Upper lobe of right lung (tissue), 1 donor: ENCODE measurements at regions not wholly inside any gene's neighbourhood (a gene's known extent, or its start where the extent isn't known, plus 50 kb on each side); places are given as distances from the start of the nearest gene placed in this dataset.

ENCODE experiments used
- ATAC-seq: fragments of 200-7000 bp; cut with Tn5 transposase; one replicate; pipeline ENCODE4 v1.9.1; 2020; ENCODE audit warnings: mild to moderate bottlenecking, moderate library complexity
- DNase-seq: peaks from one replicate; pipeline ENCODE4 v3.0.0-alpha.2; 2020
- H3K27ac ChIP-seq: fragments of 200-600 bp; one replicate; pipeline ENCODE4 v1.8.0; 2022
- H3K27me3 ChIP-seq: fragments of 200-600 bp; one replicate; pipeline ENCODE4 v1.8.0; 2022; ENCODE audit warnings: mild to moderate bottlenecking
- H3K36me3 ChIP-seq: fragments of 200-600 bp; one replicate; pipeline ENCODE4 v1.8.0; 2022
- H3K4me1 ChIP-seq: fragments of 200-600 bp; one replicate; pipeline ENCODE4 v1.8.0; 2022
- H3K4me3 ChIP-seq: fragments of 200-600 bp; one replicate; pipeline ENCODE4 v1.8.0; 2022; ENCODE audit warnings: mild to moderate bottlenecking
- H3K9me3 ChIP-seq: fragments of 200-600 bp; one replicate; pipeline ENCODE4 v1.8.0; 2022
- intact Hi-C: fragments of 100-400 bp; cut with DNase I; formaldehyde crosslinking; loops from one replicate; pipeline ENCODE4 v1.11.0; 2022
- TF ChIP-seq, protein P1 (sequence below): fragments of 200-600 bp; IDR thresholded peaks from one replicate; pipeline ENCODE4 v1.8.0; 2022; ENCODE audit warnings: antibody characterized with exemption
- donor health status: DM: no; HTN: yes; CAD: no; lungs with severe emphysema.

DNA sequence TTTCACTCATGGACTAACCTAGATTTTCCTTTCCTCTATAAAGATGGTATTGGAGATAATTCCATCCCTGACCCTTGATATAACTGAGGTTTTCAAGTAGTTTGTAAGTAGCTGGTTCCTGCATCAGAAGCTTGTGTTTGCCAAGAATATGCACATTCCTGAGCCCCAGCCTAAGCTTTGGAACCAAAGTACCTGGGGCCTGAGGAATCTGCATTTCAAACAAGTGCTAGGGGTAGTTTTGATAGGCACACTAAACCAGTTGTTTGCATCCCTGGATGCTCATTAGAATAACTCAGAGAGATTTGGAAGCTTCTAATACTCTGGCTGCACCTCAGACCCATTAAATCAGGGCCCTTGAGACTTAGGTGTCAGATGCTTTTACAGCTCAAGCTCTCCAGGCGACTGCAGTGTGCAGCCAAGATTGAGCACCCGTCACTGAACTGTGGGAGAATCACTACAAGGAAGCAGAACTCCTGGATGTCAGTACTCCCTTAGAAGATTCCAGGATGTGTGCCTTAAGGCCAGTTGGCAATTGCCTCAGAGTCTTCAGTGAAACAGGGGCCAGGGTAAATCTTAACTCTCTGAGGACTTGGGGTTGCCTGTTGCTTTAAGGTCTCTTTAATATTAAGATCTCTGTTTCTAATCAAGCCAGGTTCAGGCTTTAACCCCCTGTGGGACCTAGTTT, 565.0 kb downstream of the REEP3 start:
- Histone ChIP-seq H3K9me3 (no peaks in the 10 kb centered on the region), H3K4me1 (no peaks in the 10 kb centered on the region), H3K36me3 (no peaks in the 10 kb centered on the region), H3K27me3 (no peaks in the 10 kb centered on the region), H3K27ac (no peak overlapping the region), H3K4me3 (no peak overlapping the region)
- DNase-seq = no peak
- ATAC-seq = no peak
- intact Hi-C loops = no loop called here
- TF ChIP-seq, protein P1, sequence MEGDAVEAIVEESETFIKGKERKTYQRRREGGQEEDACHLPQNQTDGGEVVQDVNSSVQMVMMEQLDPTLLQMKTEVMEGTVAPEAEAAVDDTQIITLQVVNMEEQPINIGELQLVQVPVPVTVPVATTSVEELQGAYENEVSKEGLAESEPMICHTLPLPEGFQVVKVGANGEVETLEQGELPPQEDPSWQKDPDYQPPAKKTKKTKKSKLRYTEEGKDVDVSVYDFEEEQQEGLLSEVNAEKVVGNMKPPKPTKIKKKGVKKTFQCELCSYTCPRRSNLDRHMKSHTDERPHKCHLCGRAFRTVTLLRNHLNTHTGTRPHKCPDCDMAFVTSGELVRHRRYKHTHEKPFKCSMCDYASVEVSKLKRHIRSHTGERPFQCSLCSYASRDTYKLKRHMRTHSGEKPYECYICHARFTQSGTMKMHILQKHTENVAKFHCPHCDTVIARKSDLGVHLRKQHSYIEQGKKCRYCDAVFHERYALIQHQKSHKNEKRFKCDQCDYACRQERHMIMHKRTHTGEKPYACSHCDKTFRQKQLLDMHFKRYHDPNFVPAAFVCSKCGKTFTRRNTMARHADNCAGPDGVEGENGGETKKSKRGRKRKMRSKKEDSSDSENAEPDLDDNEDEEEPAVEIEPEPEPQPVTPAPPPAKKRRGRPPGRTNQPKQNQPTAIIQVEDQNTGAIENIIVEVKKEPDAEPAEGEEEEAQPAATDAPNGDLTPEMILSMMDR = no peak

DNA sequence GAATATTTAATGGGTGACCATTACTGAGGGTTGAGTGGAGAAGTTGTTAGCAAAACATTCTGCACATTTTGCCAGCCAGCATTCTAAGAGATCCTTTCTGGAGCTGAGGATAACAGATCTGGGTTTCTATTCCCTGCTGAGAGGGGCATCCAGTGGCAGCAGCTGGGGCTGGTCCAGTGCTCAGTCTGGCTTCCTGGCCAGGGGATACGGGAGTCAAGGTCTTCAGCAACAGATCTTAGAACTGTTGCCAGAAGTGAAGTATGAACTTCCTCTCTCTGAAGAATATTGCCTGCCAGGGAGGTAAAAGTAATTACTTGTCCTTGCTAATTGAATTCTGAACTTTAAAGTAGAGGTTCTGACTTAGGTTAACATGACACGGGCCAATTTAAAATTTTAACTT, 568.4 kb downstream of the REEP3 start:
- Histone ChIP-seq H3K27me3 (no peaks in the 10 kb centered on the region), H3K4me1 (no peaks in the 10 kb centered on the region), H3K9me3 (no peaks in the 10 kb centered on the region), H3K36me3 (no peaks in the 10 kb centered on the region), H3K27ac (no peak overlapping the region), H3K4me3 (no peak overlapping the region)
- intact Hi-C loops = no loop called here
- TF ChIP-seq, protein P1 = no peak
- no peak for DNase-seq
- ATAC-seq = no peak

DNA sequence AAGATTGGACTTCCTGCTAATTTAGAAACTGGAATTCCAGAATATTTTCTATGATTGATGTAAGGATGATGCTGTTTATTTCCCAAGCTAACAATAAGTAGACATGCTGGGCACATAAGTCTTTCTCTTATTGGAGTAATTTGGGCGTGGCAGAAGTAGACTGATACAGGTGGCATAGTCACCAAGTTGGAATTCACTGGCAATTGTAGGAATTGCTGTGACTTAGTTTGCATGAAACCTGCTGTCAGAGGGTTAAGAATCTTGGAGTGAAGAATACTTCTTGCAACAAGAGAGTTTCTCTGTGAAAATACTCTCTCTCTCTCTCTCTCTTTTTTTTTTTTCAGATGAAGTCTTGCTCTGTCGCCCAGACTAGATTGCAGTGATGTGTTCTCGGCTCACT, 569.7 kb downstream of the REEP3 start:
- H3K36me3 ChIP-seq = no peaks in the 10 kb centered on the region
- intact Hi-C loops = no loop called here
- H3K27ac ChIP-seq = no peak overlapping the region
- H3K4me3 ChIP-seq = no peak overlapping the region
- ATAC-seq (no peak), DNase-seq (no peak)
- H3K4me1 ChIP-seq = no peaks in the 10 kb centered on the region
- no peaks in the 10 kb centered on the region for H3K9me3 ChIP-seq
- TF ChIP-seq, protein P1 = no peak
- H3K27me3 ChIP-seq = no peaks in the 10 kb centered on the region

DNA sequence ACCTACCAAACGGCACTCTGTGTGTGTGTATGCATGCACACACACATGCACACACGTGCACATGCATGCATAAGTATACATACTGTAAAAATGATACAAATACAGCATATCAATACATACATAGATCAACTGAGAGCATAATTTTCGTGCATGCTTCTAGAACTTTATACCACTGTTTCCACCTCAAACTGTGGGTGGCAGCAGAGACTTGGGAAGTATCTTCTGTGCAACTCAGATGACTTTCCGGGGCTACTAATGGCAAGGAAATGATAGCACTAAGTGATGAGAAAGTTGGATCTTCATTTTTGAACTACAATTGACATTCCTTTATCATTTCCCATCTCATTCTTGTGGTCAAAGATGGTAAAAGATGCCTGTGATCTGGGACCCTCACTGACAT, 570.7 kb downstream of the REEP3 start:
- Histone ChIP-seq H3K4me3 (no peak overlapping the region), H3K27ac (no peak overlapping the region), H3K36me3 (no peaks in the 10 kb centered on the region), H3K4me1 (no peaks in the 10 kb centered on the region), H3K9me3 (no peaks in the 10 kb centered on the region), H3K27me3 (no peaks in the 10 kb centered on the region)
- TF ChIP-seq, protein P1 = peak; percentile 24
- ATAC-seq (no peak), DNase-seq (no peak)
- intact Hi-C loops = no loop called here

DNA sequence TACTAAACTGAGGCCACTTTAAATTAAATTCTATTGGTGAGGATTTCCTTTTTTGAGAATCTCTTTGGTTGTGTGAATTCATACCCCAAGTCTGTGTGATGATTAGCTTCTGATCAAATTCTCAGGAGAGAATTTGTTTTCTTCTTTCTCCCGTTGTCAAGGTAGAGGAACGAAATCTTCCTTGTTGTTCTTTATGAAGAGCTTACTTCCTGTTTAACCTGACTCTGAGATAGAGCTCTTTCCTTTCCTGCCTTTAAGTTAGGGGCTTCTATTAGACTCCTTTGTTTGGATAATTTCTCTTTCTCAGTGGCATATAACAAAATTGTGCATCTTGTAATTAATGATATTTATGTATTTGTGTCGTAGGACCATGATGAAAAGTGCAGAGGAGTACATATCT, 572.1 kb downstream of the REEP3 start:
- no peaks in the 10 kb centered on the region for H3K9me3 ChIP-seq
- DNase-seq = no peak
- intact Hi-C loops = no loop called here
- TF ChIP-seq, protein P1 = no peak
- ATAC-seq = no peak
- H3K4me1 ChIP-seq = no peaks in the 10 kb centered on the region
- no peaks in the 10 kb centered on the region for H3K27me3 ChIP-seq
- H3K36me3 ChIP-seq = no peaks in the 10 kb centered on the region
- no peak overlapping the region for H3K4me3 ChIP-seq
- no peak overlapping the region for H3K27ac ChIP-seq
